ENCODE measurements at regions not wholly inside any gene's neighbourhood (a gene's known extent, or its start where the extent isn't known, plus 50 kb on each side); places are given as distances from the start of the nearest gene placed in this dataset.

DNA sequence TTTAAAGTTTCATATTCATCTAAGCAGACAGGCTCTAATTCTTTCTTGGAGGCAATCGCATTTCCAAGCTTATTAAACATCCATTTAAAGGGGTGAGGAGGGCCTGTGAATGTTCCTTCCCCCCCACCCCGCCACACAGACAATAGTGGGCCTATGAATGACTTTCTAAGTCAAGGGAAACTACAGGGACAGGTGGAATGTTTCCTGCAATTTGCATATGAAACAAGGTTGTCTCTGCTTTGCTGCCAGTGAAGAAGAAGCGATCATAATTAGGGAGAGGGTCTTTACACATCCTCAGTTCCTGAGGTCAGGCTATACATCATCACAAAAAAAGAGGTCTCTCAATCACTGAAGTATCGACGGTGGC, 127.9 kb upstream of the OPCML start:
- no peak for ATAC-seq
- no peak for TF ChIP-seq PHF8 (IDR thresholded peaks at IDR 0.05; ENCODE audit: borderline replicate concordance, low read depth)
- no peak for TF ChIP-seq POLR2A (IDR thresholded peaks at IDR 0.05; ENCODE audit: low read length)
- TF ChIP-seq, protein P1, sequence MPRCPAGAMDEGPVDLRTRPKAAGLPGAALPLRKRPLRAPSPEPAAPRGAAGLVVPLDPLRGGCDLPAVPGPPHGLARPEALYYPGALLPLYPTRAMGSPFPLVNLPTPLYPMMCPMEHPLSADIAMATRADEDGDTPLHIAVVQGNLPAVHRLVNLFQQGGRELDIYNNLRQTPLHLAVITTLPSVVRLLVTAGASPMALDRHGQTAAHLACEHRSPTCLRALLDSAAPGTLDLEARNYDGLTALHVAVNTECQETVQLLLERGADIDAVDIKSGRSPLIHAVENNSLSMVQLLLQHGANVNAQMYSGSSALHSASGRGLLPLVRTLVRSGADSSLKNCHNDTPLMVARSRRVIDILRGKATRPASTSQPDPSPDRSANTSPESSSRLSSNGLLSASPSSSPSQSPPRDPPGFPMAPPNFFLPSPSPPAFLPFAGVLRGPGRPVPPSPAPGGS (IDR thresholded peaks at IDR 0.05) = no peak
- TF ChIP-seq, protein P2, sequence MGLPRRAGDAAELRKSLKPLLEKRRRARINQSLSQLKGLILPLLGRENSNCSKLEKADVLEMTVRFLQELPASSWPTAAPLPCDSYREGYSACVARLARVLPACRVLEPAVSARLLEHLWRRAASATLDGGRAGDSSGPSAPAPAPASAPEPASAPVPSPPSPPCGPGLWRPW (IDR thresholded peaks at IDR 0.05) = no peak
- TF ChIP-seq TP53 (CRISPR knock-in tag; IDR thresholded peaks at IDR 0.05) = no peak
- no peak for TF ChIP-seq EHMT2 (IDR thresholded peaks at IDR 0.05; ENCODE audit: low read depth)
- TF ChIP-seq NPAS2 (CRISPR knock-in tag; IDR thresholded peaks at IDR 0.05; ENCODE audit: borderline replicate concordance) = no peak
- TF ChIP-seq ZFP36 (IDR thresholded peaks at IDR 0.05; ENCODE audit: borderline replicate concordance, partially characterized antibody) = no peak
- no peak for TF ChIP-seq ZNF302 (CRISPR knock-in tag; IDR thresholded peaks at IDR 0.05)
- CTCF ChIA-PET = no interaction called here
- Histone ChIP-seq H3K27ac (no peak overlapping the region), H3K4me3 (no peak overlapping the region), H3K9me3 (no peaks in the 10 kb centered on the region), H3K4me1 (no peaks in the 10 kb centered on the region), H3K4me2 (no peak overlapping the region)
- POLR2A ChIA-PET = no interaction called here
- 0% methylated on average over 5 of the region's 5 CpGs for WGBS (ENCODE audit: missing lambda C conversion rate)
- no peak for DNase-seq (ENCODE audit: low read depth in 1 of 2, low spot score in 1 of 2)
- FAIRE-seq = no peak

DNA sequence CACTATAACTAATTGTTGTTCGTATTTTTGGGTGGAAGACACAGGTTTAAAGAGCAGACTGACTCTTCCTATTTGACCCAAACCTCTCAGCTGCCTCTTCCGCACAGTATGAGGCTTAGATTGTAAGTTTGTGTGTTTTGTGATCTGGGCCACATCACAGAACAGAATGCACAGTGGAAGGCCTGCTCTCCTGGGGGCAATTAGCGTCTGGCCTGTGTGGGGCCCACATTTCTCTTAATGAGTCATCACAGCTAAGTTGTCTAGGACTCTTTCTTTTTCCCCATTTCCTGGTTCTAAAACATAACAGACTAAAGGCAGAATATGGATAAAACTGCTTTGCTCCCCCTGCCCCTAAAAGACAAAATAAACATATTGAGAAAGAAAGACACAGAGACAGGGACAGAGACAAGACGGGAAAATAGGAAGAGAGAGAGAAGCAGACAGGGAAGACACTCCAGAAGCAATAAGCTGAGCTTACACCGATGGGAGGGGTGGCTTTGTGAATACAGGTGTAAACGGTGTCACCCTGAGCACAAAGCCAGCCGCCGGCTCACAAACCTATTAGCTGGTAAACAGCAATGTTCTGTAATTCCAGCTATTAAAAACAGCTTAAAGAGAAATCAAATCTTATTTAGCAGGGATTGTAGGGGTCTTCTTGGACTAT, 127.4 kb upstream of the OPCML start:
- Histone ChIP-seq H3K4me3 (no peak overlapping the region), H3K4me2 (no peak overlapping the region), H3K4me1 (no peaks in the 10 kb centered on the region), H3K27ac (no peak overlapping the region), H3K9me3 (no peaks in the 10 kb centered on the region)
- ChIA-PET POLR2A (no interaction called here), CTCF (no interaction called here)
- ATAC-seq = no peak
- no peak for TF ChIP-seq MAFK (IDR thresholded peaks at IDR 0.05; ENCODE audit: partially characterized antibody)
- TF ChIP-seq NFE2L2 (conservative IDR thresholded peaks at IDR 0.05; ENCODE audit: low read length) = no peak
- no peak for TF ChIP-seq RFX5 (IDR thresholded peaks at IDR 0.05)
- TF ChIP-seq SREBF2 (IDR thresholded peaks at IDR 0.05) = no peak
- TF ChIP-seq CBX2 (IDR thresholded peaks at IDR 0.05; ENCODE audit: borderline replicate concordance, low read depth) = no peak
- DNase-seq (ENCODE audit: low read depth in 1 of 2, low spot score in 1 of 2) = no peak
- no peak for FAIRE-seq
- WGBS (ENCODE audit: missing lambda C conversion rate) = 2% methylated on average over 8 of the region's 8 CpGs

DNA sequence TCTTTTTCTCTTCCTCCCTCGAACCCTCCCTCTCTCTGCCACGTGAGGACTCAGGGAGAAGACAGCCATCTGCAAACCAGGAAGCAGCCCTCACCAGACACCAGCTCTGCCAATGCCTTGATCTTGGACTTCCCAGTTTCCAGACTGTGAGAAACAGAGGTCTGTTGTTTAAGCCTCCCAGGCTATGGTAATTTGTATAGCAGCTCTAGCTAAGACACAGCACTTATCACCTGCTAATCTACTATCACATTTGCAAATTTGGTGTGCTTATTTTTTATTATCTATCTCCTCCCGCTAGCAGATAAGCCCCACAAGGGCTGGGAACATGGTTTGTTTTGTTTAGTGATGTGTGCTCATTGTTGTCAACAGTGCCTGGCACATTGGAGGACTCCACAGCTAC, 124.8 kb upstream of the OPCML start:
- no peak for FAIRE-seq
- H3K4me2 ChIP-seq = no peak overlapping the region
- TF ChIP-seq GATA3 (IDR thresholded peaks at IDR 0.05; ENCODE audit: borderline replicate concordance) (no peak), SMC3 (IDR thresholded peaks at IDR 0.05) (no peak), CHD4 (IDR thresholded peaks at IDR 0.05; ENCODE audit: borderline replicate concordance) (no peak), RCOR1 (IDR thresholded peaks at IDR 0.05; ENCODE audit: low read depth, low read length) (no peak), NFE2L2 (conservative IDR thresholded peaks at IDR 0.05; ENCODE audit: low read length) (no peak), POLR2AphosphoS2 (conservative IDR thresholded peaks at IDR 0.05; ENCODE audit: low read length) (no peak), EHMT2 (IDR thresholded peaks at IDR 0.05; ENCODE audit: low read depth) (no peak), RAD21 (conservative IDR thresholded peaks at IDR 0.05 in 1 of 2, IDR thresholded peaks at IDR 0.05 in 1 of 2) (no peak), NR3C1 (IDR thresholded peaks at IDR 0.05) (no peak), ESRRA (IDR thresholded peaks at IDR 0.05; ENCODE audit: borderline replicate concordance, low read length) (no peak), ZFP36 (IDR thresholded peaks at IDR 0.05; ENCODE audit: borderline replicate concordance, partially characterized antibody) (no peak), KDM5A (IDR thresholded peaks at IDR 0.05) (no peak), MAZ (IDR thresholded peaks at IDR 0.05; ENCODE audit: borderline replicate concordance, low read depth, low read length) (no peak), CBX2 (IDR thresholded peaks at IDR 0.05; ENCODE audit: borderline replicate concordance, low read depth) (no peak), MAFK (IDR thresholded peaks at IDR 0.05; ENCODE audit: partially characterized antibody) (no peak), HOXB5 (CRISPR knock-in tag; IDR thresholded peaks at IDR 0.05) (no peak)
- TF ChIP-seq, protein P3, sequence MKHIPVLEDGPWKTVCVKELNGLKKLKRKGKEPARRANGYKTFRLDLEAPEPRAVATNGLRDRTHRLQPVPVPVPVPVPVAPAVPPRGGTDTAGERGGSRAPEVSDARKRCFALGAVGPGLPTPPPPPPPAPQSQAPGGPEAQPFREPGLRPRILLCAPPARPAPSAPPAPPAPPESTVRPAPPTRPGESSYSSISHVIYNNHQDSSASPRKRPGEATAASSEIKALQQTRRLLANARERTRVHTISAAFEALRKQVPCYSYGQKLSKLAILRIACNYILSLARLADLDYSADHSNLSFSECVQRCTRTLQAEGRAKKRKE (CRISPR knock-in tag; IDR thresholded peaks at IDR 0.05; ENCODE audit: low read depth) = no peak
- TF ChIP-seq, protein P4, sequence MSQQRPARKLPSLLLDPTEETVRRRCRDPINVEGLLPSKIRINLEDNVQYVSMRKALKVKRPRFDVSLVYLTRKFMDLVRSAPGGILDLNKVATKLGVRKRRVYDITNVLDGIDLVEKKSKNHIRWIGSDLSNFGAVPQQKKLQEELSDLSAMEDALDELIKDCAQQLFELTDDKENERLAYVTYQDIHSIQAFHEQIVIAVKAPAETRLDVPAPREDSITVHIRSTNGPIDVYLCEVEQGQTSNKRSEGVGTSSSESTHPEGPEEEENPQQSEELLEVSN (IDR thresholded peaks at IDR 0.05; ENCODE audit: borderline replicate concordance, low read depth) = no peak
- ChIA-PET POLR2A (no interaction called here), CTCF (no interaction called here)
- H3K27ac ChIP-seq = no peak overlapping the region
- DNase-seq (ENCODE audit: low read depth in 1 of 2, low spot score in 1 of 2) = no peak
- no peak for ATAC-seq
- no peak overlapping the region for H3K4me3 ChIP-seq
- 0% methylated on average over 3 of the region's 3 CpGs for WGBS (ENCODE audit: missing lambda C conversion rate)
- H3K9me3 ChIP-seq = no peaks in the 10 kb centered on the region
- H3K4me1 ChIP-seq = no peaks in the 10 kb centered on the region

All from A549 (cell line).